ENCODE measurements at regions not wholly inside any gene's neighbourhood (a gene's known extent, or its start where the extent isn't known, plus 50 kb on each side); places are given as distances from the start of the nearest gene placed in this dataset.

DNA sequence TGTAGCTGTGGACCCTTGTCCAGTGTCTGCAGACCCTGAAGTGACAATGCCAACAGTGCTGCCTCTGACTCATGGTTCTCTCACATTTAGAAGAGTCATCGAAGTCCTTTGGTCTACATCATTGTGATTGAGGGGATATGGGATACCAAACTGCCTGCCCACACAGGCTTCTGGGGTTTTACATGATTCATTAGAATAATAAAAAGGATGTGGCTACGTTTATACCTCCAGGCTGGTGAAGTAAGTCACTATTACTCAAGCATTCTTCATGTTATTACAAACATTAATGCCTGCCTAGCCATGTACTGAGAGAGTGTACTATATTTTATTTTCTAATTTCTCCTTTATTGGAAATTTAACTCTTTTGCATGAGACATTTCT is 365.7 kb downstream of the SPATA31D1 start (continued):
- TF ChIP-seq, protein P1, sequence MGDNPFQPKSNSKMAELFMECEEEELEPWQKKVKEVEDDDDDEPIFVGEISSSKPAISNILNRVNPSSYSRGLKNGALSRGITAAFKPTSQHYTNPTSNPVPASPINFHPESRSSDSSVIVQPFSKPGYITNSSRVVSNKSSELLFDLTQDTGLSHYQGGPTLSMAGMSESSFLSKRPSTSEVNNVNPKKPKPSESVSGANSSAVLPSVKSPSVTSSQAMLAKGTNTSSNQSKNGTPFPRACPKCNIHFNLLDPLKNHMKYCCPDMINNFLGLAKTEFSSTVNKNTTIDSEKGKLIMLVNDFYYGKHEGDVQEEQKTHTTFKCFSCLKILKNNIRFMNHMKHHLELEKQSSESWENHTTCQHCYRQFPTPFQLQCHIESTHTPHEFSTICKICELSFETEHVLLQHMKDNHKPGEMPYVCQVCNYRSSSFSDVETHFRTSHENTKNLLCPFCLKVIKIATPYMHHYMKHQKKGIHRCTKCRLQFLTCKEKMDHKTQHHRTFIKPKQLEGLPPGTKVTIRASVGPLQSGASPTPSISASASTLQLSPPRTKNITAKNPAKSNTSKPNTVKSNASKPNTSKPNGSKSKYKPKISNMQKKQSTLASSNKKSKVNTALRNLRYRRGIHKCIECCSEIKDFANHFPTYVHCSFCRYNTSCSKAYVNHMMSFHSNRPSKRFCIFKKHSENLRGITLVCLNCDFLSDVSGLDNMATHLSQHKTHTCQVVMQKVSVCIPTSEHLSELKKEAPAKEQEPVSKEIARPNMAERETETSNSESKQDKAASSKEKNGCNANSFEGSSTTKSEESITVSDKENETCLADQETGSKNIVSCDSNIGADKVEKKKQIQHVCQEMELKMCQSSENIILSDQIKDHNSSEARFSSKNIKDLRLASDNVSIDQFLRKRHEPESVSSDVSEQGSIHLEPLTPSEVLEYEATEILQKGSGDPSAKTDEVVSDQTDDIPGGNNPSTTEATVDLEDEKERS (tag by site-specific recombination; IDR thresholded peaks at IDR 0.05): no peak
- TF ChIP-seq FEZF1 (tag by site-specific recombination; IDR thresholded peaks at IDR 0.05): no peak
- TF ChIP-seq, protein P2, sequence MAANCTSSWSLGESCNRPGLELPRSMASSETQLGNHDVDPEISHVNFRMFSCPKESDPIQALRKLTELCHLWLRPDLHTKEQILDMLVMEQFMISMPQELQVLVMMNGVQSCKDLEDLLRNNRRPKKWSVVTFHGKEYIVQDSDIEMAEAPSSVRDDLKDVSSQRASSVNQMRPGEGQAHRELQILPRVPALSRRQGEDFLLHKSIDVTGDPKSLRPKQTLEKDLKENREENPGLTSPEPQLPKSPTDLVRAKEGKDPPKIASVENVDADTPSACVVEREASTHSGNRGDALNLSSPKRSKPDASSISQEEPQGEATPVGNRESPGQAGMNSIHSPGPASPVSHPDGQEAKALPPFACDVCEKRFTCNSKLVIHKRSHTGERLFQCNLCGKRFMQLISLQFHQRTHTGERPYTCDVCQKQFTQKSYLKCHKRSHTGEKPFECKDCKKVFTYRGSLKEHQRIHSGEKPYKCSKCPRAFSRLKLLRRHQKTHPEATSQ (tag by site-specific recombination; IDR thresholded peaks at IDR 0.05): no peak
- TF ChIP-seq ZNF776 (tag by site-specific recombination; IDR thresholded peaks at IDR 0.05; ENCODE audit: borderline replicate concordance): no peak
- no peak for TF ChIP-seq ZBTB20 (tag by site-specific recombination; IDR thresholded peaks at IDR 0.05)
- no peak for TF ChIP-seq ZNF16 (tag by site-specific recombination; IDR thresholded peaks at IDR 0.05; ENCODE audit: low read depth)
- TF ChIP-seq, protein P3, sequence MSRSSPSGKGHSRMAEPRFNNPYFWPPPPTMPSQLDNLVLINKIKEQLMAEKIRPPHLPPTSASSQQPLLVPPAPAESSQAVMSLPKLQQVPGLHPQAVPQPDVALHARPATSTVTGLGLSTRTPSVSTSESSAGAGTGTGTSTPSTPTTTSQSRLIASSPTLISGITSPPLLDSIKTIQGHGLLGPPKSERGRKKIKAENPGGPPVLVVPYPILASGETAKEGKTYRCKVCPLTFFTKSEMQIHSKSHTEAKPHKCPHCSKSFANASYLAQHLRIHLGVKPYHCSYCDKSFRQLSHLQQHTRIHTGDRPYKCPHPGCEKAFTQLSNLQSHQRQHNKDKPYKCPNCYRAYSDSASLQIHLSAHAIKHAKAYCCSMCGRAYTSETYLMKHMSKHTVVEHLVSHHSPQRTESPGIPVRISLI (tag by site-specific recombination; IDR thresholded peaks at IDR 0.05): no peak
- TF ChIP-seq ZNF549 (tag by site-specific recombination; IDR thresholded peaks at IDR 0.05): no peak

DNA sequence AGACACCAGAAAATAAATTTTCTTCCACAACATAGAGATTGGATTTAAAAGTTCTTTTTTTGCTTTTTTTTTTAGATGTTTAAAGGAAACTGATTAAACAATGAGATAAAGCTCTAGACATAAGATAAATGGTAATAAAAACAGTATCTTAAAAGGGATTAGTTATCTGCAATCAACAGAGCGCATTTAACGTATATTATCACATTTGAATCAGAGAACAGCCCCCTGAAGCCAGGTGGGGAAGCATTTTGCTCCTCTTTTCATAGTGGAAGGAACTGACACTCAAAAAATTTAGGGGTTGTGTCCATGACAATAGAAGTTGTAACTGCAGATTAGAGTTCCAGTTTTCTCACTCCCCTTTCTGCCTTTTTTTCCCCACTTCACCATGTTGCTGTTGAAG is 367.6 kb downstream of the SPATA31D1 start:
- ChIA-PET POLR2A (no interaction called here), CTCF (no interaction called here)
- Histone ChIP-seq H3K36me3 (ENCODE audit: control insufficient read depth in 2 of 2, insufficient read depth in 1 of 2, low read length in 2 of 2) (no peaks in the 10 kb centered on the region), H3K9me3 (ENCODE audit: control insufficient read depth, insufficient read depth, low read depth, low read length) (no peaks in the 10 kb centered on the region), H3K27ac (ENCODE audit: extremely low read depth, low read depth, low read length) (no peak overlapping the region), H3K4me1 (ENCODE audit: control insufficient read depth, insufficient read depth, low read length) (no peaks in the 10 kb centered on the region), H3K4me3 (ENCODE audit: low read depth, low read length) (no peak overlapping the region)
- TF ChIP-seq GLIS2 (tag by site-specific recombination; IDR thresholded peaks at IDR 0.05) (no peak), ZBTB17 (tag by site-specific recombination; IDR thresholded peaks at IDR 0.05) (no peak), ZNF707 (tag by site-specific recombination; IDR thresholded peaks at IDR 0.05) (no peak), TCF7L2 (IDR thresholded peaks at IDR 0.05; ENCODE audit: borderline replicate concordance, low read depth, low read length) (no peak), ZNF433 (tag by site-specific recombination; IDR thresholded peaks at IDR 0.05; ENCODE audit: low read depth) (no peak), ZNF558 (tag by site-specific recombination; IDR thresholded peaks at IDR 0.05) (no peak), ZFP41 (tag by site-specific recombination; IDR thresholded peaks at IDR 0.05; ENCODE audit: borderline replicate concordance) (no peak), KLF8 (tag by site-specific recombination; IDR thresholded peaks at IDR 0.05) (no peak), ZNF530 (tag by site-specific recombination; IDR thresholded peaks at IDR 0.05; ENCODE audit: low read depth) (no peak), ZNF777 (tag by site-specific recombination; IDR thresholded peaks at IDR 0.05; ENCODE audit: borderline replicate concordance) (no peak), ZNF157 (tag by site-specific recombination; IDR thresholded peaks at IDR 0.05) (no peak), KLF7 (tag by site-specific recombination; IDR thresholded peaks at IDR 0.05; ENCODE audit: borderline replicate concordance) (no peak), OVOL3 (tag by site-specific recombination; IDR thresholded peaks at IDR 0.05) (no peak)
- TF ChIP-seq, protein P4, sequence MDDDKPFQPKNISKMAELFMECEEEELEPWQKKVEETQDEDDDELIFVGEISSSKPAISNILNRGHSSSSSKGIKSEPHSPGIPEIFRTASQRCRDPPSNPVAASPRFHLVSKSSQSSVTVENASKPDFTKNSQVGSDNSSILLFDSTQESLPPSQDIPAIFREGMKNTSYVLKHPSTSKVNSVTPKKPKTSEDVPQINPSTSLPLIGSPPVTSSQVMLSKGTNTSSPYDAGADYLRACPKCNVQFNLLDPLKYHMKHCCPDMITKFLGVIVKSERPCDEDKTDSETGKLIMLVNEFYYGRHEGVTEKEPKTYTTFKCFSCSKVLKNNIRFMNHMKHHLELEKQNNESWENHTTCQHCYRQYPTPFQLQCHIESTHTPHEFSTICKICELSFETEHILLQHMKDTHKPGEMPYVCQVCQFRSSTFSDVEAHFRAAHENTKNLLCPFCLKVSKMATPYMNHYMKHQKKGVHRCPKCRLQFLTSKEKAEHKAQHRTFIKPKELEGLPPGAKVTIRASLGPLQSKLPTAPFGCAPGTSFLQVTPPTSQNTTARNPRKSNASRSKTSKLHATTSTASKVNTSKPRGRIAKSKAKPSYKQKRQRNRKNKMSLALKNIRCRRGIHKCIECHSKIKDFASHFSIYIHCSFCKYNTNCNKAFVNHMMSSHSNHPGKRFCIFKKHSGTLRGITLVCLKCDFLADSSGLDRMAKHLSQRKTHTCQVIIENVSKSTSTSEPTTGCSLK (tag by site-specific recombination; IDR thresholded peaks at IDR 0.05): no peak
- TF ChIP-seq, protein P5, sequence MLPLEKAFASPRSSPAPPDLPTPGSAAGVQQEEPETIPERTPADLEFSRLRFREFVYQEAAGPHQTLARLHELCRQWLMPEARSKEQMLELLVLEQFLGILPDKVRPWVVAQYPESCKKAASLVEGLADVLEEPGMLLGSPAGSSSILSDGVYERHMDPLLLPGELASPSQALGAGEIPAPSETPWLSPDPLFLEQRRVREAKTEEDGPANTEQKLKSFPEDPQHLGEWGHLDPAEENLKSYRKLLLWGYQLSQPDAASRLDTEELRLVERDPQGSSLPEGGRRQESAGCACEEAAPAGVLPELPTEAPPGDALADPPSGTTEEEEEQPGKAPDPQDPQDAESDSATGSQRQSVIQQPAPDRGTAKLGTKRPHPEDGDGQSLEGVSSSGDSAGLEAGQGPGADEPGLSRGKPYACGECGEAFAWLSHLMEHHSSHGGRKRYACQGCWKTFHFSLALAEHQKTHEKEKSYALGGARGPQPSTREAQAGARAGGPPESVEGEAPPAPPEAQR (tag by site-specific recombination; IDR thresholded peaks at IDR 0.05): no peak
- TF ChIP-seq, protein P6, sequence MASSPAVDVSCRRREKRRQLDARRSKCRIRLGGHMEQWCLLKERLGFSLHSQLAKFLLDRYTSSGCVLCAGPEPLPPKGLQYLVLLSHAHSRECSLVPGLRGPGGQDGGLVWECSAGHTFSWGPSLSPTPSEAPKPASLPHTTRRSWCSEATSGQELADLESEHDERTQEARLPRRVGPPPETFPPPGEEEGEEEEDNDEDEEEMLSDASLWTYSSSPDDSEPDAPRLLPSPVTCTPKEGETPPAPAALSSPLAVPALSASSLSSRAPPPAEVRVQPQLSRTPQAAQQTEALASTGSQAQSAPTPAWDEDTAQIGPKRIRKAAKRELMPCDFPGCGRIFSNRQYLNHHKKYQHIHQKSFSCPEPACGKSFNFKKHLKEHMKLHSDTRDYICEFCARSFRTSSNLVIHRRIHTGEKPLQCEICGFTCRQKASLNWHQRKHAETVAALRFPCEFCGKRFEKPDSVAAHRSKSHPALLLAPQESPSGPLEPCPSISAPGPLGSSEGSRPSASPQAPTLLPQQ (tag by site-specific recombination; IDR thresholded peaks at IDR 0.05): no peak
- TF ChIP-seq, protein P7, sequence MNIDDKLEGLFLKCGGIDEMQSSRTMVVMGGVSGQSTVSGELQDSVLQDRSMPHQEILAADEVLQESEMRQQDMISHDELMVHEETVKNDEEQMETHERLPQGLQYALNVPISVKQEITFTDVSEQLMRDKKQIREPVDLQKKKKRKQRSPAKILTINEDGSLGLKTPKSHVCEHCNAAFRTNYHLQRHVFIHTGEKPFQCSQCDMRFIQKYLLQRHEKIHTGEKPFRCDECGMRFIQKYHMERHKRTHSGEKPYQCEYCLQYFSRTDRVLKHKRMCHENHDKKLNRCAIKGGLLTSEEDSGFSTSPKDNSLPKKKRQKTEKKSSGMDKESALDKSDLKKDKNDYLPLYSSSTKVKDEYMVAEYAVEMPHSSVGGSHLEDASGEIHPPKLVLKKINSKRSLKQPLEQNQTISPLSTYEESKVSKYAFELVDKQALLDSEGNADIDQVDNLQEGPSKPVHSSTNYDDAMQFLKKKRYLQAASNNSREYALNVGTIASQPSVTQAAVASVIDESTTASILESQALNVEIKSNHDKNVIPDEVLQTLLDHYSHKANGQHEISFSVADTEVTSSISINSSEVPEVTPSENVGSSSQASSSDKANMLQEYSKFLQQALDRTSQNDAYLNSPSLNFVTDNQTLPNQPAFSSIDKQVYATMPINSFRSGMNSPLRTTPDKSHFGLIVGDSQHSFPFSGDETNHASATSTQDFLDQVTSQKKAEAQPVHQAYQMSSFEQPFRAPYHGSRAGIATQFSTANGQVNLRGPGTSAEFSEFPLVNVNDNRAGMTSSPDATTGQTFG (tag by site-specific recombination; IDR thresholded peaks at IDR 0.05; ENCODE audit: borderline replicate concordance): no peak
